DOHH2 (cell line): ENCODE measurements at regions not wholly inside any gene's neighbourhood (a gene's known extent, or its start where the extent isn't known, plus 50 kb on each side); places are given as distances from the start of the nearest gene placed in this dataset.

Experiments used
- H3F3A ChIP-seq: fragments of 200-600 bp; sonication (generic), shearing (Covaris generic); 2 replicates; pipeline ENCODE4 v1.6.0; 2016; ENCODE audit warnings: antibody characterized with exemption, mild to moderate bottlenecking; ENCODE audit not compliant: control insufficient read depth, insufficient read depth
- H3K27ac ChIP-seq: fragments of 200-600 bp; sonication (generic); 2 replicates; pipeline ENCODE4 v1.5.1; 2014; ENCODE audit warnings: low read depth, mild to moderate bottlenecking, low read length, moderate library complexity
- H3K27me3 ChIP-seq: fragments of 200-600 bp; sonication (generic); 2 replicates; pipeline ENCODE4 v1.6.1; 2014; ENCODE audit warnings: mild to moderate bottlenecking, low read length, mixed read lengths; ENCODE audit not compliant: control insufficient read depth
- H3K36me3 ChIP-seq: fragments of 200-600 bp; sonication (generic); 2 replicates; pipeline ENCODE4 v1.6.1; 2014; ENCODE audit warnings: mild to moderate bottlenecking, low read length, moderate library complexity, mixed read lengths; ENCODE audit not compliant: control insufficient read depth
- H3K4me1 ChIP-seq: fragments of 200-600 bp; sonication (generic); 2 replicates; pipeline ENCODE4 v1.6.1; 2014; ENCODE audit warnings: mild to moderate bottlenecking, low read length, mixed read lengths; ENCODE audit not compliant: control insufficient read depth
- H3K4me2 ChIP-seq: fragments of 200-600 bp; sonication (generic); 2 replicates; pipeline ENCODE4 v1.6.0; 2014; ENCODE audit warnings: mild to moderate bottlenecking, low read length, moderate library complexity
- H3K4me3 ChIP-seq: fragments of 200-600 bp; sonication (generic); 2 replicates; pipeline ENCODE4 v1.5.1; 2014; ENCODE audit warnings: mild to moderate bottlenecking, low read length, mixed read lengths
- H3K79me2 ChIP-seq: fragments of 200-600 bp; sonication (generic); 2 replicates; pipeline ENCODE4 v1.6.1; 2014; ENCODE audit warnings: mild to moderate bottlenecking, low read length, mixed read lengths; ENCODE audit not compliant: control insufficient read depth
- H3K9me2 ChIP-seq: fragments of 200-600 bp; sonication (generic); replicated peaks from 2 replicates; pipeline ENCODE4 v1.6.1; 2014; ENCODE audit warnings: mild to moderate bottlenecking, low read length, mixed read lengths; ENCODE audit not compliant: control insufficient read depth
- H3K9me3 ChIP-seq: fragments of 200-600 bp; sonication (generic); 2 replicates; pipeline ENCODE4 v1.6.1; 2014; ENCODE audit warnings: antibody characterized with exemption, low read length, mixed read lengths; ENCODE audit not compliant: control insufficient read depth, insufficient read depth
- H4K20me1 ChIP-seq: fragments of 200-600 bp; sonication (generic); 2 replicates; pipeline ENCODE4 v1.6.0; 2014; ENCODE audit warnings: low read depth, mild to moderate bottlenecking, antibody characterized with exemption, low read length, moderate library complexity; ENCODE audit not compliant: control insufficient read depth, insufficient read depth
- CTCF ChIP-seq: fragments of 200-600 bp; sonication (generic); IDR thresholded peaks from one replicate; pipeline ENCODE4 v1.5.1; 2014; ENCODE audit warnings: antibody characterized with exemption, mild to moderate bottlenecking, low read depth, low read length; ENCODE audit not compliant: poor library complexity, severe bottlenecking
- EZH2phosphoT487 ChIP-seq: fragments of 200-600 bp; sonication (generic); IDR thresholded peaks from 2 replicates; pipeline ENCODE4 v1.6.1; 2017; ENCODE audit warnings: borderline replicate concordance, mild to moderate bottlenecking, antibody characterized with exemption, low read length, moderate library complexity, mixed read lengths

- Histone ChIP-seq H4K20me1 (no peaks in the 10 kb centered on the region), H3K4me2 (no peak overlapping the region), H3K4me1 (no peaks in the 10 kb centered on the region), H3K9me3 (no peaks in the 10 kb centered on the region), H3K27ac (no peak overlapping the region), H3F3A (no peaks in the 10 kb centered on the region), H3K36me3 (no peaks in the 10 kb centered on the region), H3K79me2 (no peaks in the 10 kb centered on the region), H3K27me3 (no peaks in the 10 kb centered on the region), H3K9me2 (no peaks in the 10 kb centered on the region), H3K4me3 (no peak overlapping the region)
- TF ChIP-seq CTCF (no peak), EZH2phosphoT487 (no peak)
Observed at GRCh38 chr13:80400865-80401426, 60.0 kb upstream of the SPRY2 start.

GRCh38 chr13:80400164-80400864, 59.4 kb upstream of the SPRY2 start:
- no peak overlapping the region for H3K4me3 ChIP-seq
- H3K27me3 ChIP-seq, result no peaks in the 10 kb centered on the region
- H4K20me1 ChIP-seq, result no peaks in the 10 kb centered on the region
- no peaks in the 10 kb centered on the region for H3F3A ChIP-seq
- no peaks in the 10 kb centered on the region for H3K9me2 ChIP-seq
- H3K4me2 ChIP-seq, result no peak overlapping the region
- H3K36me3 ChIP-seq, result no peaks in the 10 kb centered on the region
- TF ChIP-seq EZH2phosphoT487, result no peak
- no peak for TF ChIP-seq CTCF
- no peaks in the 10 kb centered on the region for H3K4me1 ChIP-seq
- H3K79me2 ChIP-seq, result no peaks in the 10 kb centered on the region
- H3K27ac ChIP-seq, result no peak overlapping the region
- no peaks in the 10 kb centered on the region for H3K9me3 ChIP-seq

- Histone ChIP-seq H3K27me3 (no peaks in the 10 kb centered on the region), H4K20me1 (no peaks in the 10 kb centered on the region), H3K36me3 (no peaks in the 10 kb centered on the region), H3K9me2 (no peaks in the 10 kb centered on the region), H3F3A (no peaks in the 10 kb centered on the region), H3K9me3 (no peaks in the 10 kb centered on the region), H3K27ac (no peak overlapping the region), H3K4me2 (no peak overlapping the region), H3K4me1 (no peaks in the 10 kb centered on the region), H3K79me2 (no peaks in the 10 kb centered on the region), H3K4me3 (no peak overlapping the region)
- no peak for TF ChIP-seq CTCF
- TF ChIP-seq EZH2phosphoT487, result no peak
Observed at GRCh38 chr13:80399340-80400163, 58.6 kb upstream of the SPRY2 start.
